Esophagus squamous epithelium (tissue), 4 donors: ENCODE measurements at regions not wholly inside any gene's neighbourhood (a gene's known extent, or its start where the extent isn't known, plus 50 kb on each side); places are given as distances from the start of the nearest gene placed in this dataset.

Source experiments
- CTCF ChIP-seq, 6 experiments: fragments of 450-650 bp in 4 of 6; fragments of 200-600 bp in 2 of 6; sonication (generic) in 2 of 6; IDR thresholded peaks; one replicate each; pipeline ENCODE4 v1.5.1; 2016 to 2019; ENCODE audit warnings: antibody characterized with exemption in 6 of 6, mild to moderate bottlenecking in 4 of 6, moderate library complexity in 4 of 6
- POLR2A ChIP-seq, 4 donors: fragments of 450-650 bp; IDR thresholded peaks; one replicate each; pipeline ENCODE4 v1.6.1; 2017; ENCODE audit warnings: antibody characterized with exemption in 4 of 4, mild to moderate bottlenecking in 4 of 4, moderate library complexity in 3 of 4

GRCh38 chrX:776529-777230 lies 146.1 kb downstream of the SHOX start:
- TF ChIP-seq CTCF (IDR thresholded peaks at IDR 0.05) (no peak), POLR2A (IDR thresholded peaks at IDR 0.05) (no peak)
